HepG2 (cell line): ENCODE measurements at regions not wholly inside any gene's neighbourhood (a gene's known extent, or its start where the extent isn't known, plus 50 kb on each side); places are given as distances from the start of the nearest gene placed in this dataset.

Experiments used
- ATAC-seq: fragments of 200-7000 bp; cut with Tn5 transposase; 3 replicates; pipeline ENCODE4 v1.9.1; 2020; ENCODE audit warnings: mild to moderate bottlenecking, moderate library complexity
- BruUV-seq: library from RNA; stranded (reverse); fragments of 400-500 nt; replicated peaks from 2 replicates; lab custom pipeline; 2021; lab: Mats Ljungman, UMichigan
- CTCF ChIA-PET: fragments of 300-600 bp; formaldehyde crosslinking; extraction: SDS; loops from one replicate; lab custom pipeline; 2021; ENCODE audit warnings: low total read pairs, inconsistent platforms, low intra/inter-chr PET ratio; lab: Yijun Ruan, JAX
- POLR2A ChIA-PET: fragments of 350-600 bp; sonication (Branson Sonifier 250); formaldehyde crosslinking; loops from one replicate; lab custom pipeline; 2020; ENCODE audit warnings: antibody characterized with exemption, inconsistent platforms; lab: Yijun Ruan, JAX
- DNase-seq: peaks from one replicate; pipeline ENCODE4 v3.0.0-alpha.2; 2015; ENCODE audit warnings: low spot score
- FAIRE-seq: peaks from 3 replicates; lab custom pipeline; 2011; peaks lifted over from hg19 to GRCh38; lab: Jason Lieb, UNC
- H2AFZ ChIP-seq: one replicate; pipeline ENCODE4 v1.6.1; 2011; ENCODE audit warnings: low read length, inconsistent platforms
- H3K27ac ChIP-seq: fragments of 300-600 bp; 3 replicates; pipeline ENCODE4 v1.8.0; 2011; ENCODE audit warnings: mixed run types, mild to moderate bottlenecking, mixed read lengths, low read length, inconsistent platforms; ENCODE audit not compliant: insufficient read depth; ENCODE audit errors: extremely low read length
- H3K27me3 ChIP-seq, 2 experiments: fragments of 200-600 bp in 1 of 2; 2 replicates in 1 of 2; 3 replicates in 1 of 2; pipeline versions ENCODE4 v1.6.0 to v1.8.0; 2011; ENCODE audit warnings: low read length in 2 of 2, mild to moderate bottlenecking in 2 of 2, moderate library complexity in 2 of 2, inconsistent platforms in 1 of 2; ENCODE audit not compliant: insufficient read depth in 2 of 2, control insufficient read depth in 1 of 2
- H3K36me3 ChIP-seq, 2 experiments: fragments of 200-600 bp in 1 of 2; replicated peaks in 1 of 2; 2 replicates in 1 of 2; 3 replicates in 1 of 2; pipeline versions ENCODE4 v1.5.1 to v1.8.0; 2011; ENCODE audit warnings: low read length in 2 of 2, inconsistent platforms in 1 of 2; ENCODE audit not compliant: insufficient read depth in 2 of 2, control insufficient read depth in 1 of 2
- H3K4me1 ChIP-seq: 2 replicates; pipeline ENCODE4 v1.5.1; 2012; ENCODE audit warnings: low read length, inconsistent platforms; ENCODE audit not compliant: insufficient read depth
- H3K4me2 ChIP-seq: 2 replicates; pipeline ENCODE4 v1.6.0; 2011; ENCODE audit warnings: low read depth, low read length, inconsistent platforms
- H3K4me3 ChIP-seq, 3 experiments: fragments of 200-600 bp in 1 of 3; sonication (generic), shearing (Covaris generic) in 1 of 3; replicated peaks in 1 of 3; 2 replicates each; pipeline ENCODE4 v1.5.1; 2011 to 2016; ENCODE audit warnings: low read length in 3 of 3, inconsistent platforms in 2 of 3, low read depth in 2 of 3, mild to moderate bottlenecking in 2 of 3, control low read depth in 1 of 3, mixed read lengths in 1 of 3; ENCODE audit not compliant: insufficient read depth in 1 of 3
- H3K79me2 ChIP-seq: one replicate; pipeline ENCODE4 v1.6.1; 2011; ENCODE audit warnings: low read length, inconsistent platforms; ENCODE audit not compliant: insufficient read depth
- H3K9ac ChIP-seq: 2 replicates; pipeline ENCODE4 v1.6.0; 2011; ENCODE audit warnings: mild to moderate bottlenecking, low read depth, low read length, inconsistent platforms; ENCODE audit not compliant: insufficient read depth
- H3K9me3 ChIP-seq: 2 replicates; pipeline ENCODE4 v1.5.1; 2012; ENCODE audit warnings: mild to moderate bottlenecking, low read length
- H4K20me1 ChIP-seq: 2 replicates; pipeline ENCODE4 v1.6.0; 2011; ENCODE audit warnings: inconsistent platforms, mild to moderate bottlenecking, low read length, moderate library complexity; ENCODE audit not compliant: insufficient read depth
- AKAP8 ChIP-seq: sonication (generic); formaldehyde crosslinking; IDR thresholded peaks from 2 replicates; pipeline ENCODE4 v1.5.1; 2020; ENCODE audit warnings: mild to moderate bottlenecking, missing genetic modification reagents
- ETV6 ChIP-seq: sonication (generic); formaldehyde crosslinking; conservative IDR thresholded peaks from 2 replicates; pipeline ENCODE4 v1.4.0; 2020; ENCODE audit warnings: missing genetic modification reagents
- HMGXB3 ChIP-seq: sonication (generic); formaldehyde crosslinking; IDR thresholded peaks from 2 replicates; pipeline ENCODE4 v1.4.0; 2020; ENCODE audit warnings: missing genetic modification reagents, borderline replicate concordance
- HNF4G ChIP-seq, 2 experiments: sonication (generic) in 1 of 2; formaldehyde crosslinking in 1 of 2; IDR thresholded peaks; 2 replicates each; pipeline versions ENCODE4 v1.4.0 to v1.6.1; 2011 to 2020; ENCODE audit warnings: borderline replicate concordance in 2 of 2, low read depth in 2 of 2, mild to moderate bottlenecking in 2 of 2, low read length in 1 of 2, missing genetic modification reagents in 1 of 2, moderate library complexity in 1 of 2
- KAT7 ChIP-seq: IDR thresholded peaks from 2 replicates; pipeline ENCODE4 v1.6.1; 2018; ENCODE audit warnings: borderline replicate concordance, missing compliant biosample characterization
- LCORL ChIP-seq, 2 experiments: fragments of 450-650 bp in 1 of 2; sonication (generic) in 1 of 2; formaldehyde crosslinking in 1 of 2; IDR thresholded peaks; 2 replicates each; pipeline versions ENCODE4 v1.5.0 to v1.6.1; 2017 to 2020; ENCODE audit warnings: antibody characterized with exemption in 1 of 2, missing genetic modification reagents in 1 of 2
- MAFF ChIP-seq: IDR thresholded peaks from 2 replicates; pipeline ENCODE4 v1.6.1; 2011; ENCODE audit warnings: low read depth, low read length, improper control_type of control experiment
- MAFK ChIP-seq, 2 experiments: IDR thresholded peaks in 1 of 2; conservative IDR thresholded peaks in 1 of 2; 2 replicates each; pipeline ENCODE4 v1.6.1; 2011; ENCODE audit warnings: improper control_type of control experiment in 2 of 2, low read length in 2 of 2
- MTA3 ChIP-seq: sonication (generic); formaldehyde crosslinking; IDR thresholded peaks from 2 replicates; pipeline ENCODE4 v1.4.0; 2020; ENCODE audit warnings: missing genetic modification reagents
- NKX3-1 ChIP-seq: sonication (generic); formaldehyde crosslinking; IDR thresholded peaks from 2 replicates; pipeline ENCODE4 v1.5.0; 2020; ENCODE audit warnings: missing genetic modification reagents
- ONECUT2 ChIP-seq: sonication (generic); formaldehyde crosslinking; IDR thresholded peaks from 2 replicates; pipeline ENCODE4 v1.4.0; 2020; ENCODE audit warnings: missing genetic modification reagents
- ZBTB44 ChIP-seq: sonication (generic); formaldehyde crosslinking; IDR thresholded peaks from 2 replicates; pipeline ENCODE4 v1.4.0; 2020; ENCODE audit warnings: missing genetic modification reagents
- ZNF790 ChIP-seq: sonication (generic); formaldehyde crosslinking; IDR thresholded peaks from 2 replicates; pipeline ENCODE4 v1.8.0; 2022; ENCODE audit warnings: missing genetic modification reagents, mild to moderate bottlenecking, borderline replicate concordance
- whole genome bisulfite sequencing: methylation state at CpG from one replicate; pipeline ENCODE4 v1.1.6; 2017; ENCODE audit warnings: low lambda C conversion rate; 5-methylcytosine and 5-hydroxymethylcytosine counted together
- in situ Hi-C: cut with HindIII; loops from 2 replicates; pipeline ENCODE4 v1.10.0; 2017; ENCODE audit warnings: low pct_unique_long_range_greater_than_20kb; ENCODE audit not compliant: extremely low pct_ligation_motif_present
- intact Hi-C: fragments of 100-400 bp; cut with micrococcal nuclease; formaldehyde crosslinking; loops from one replicate; pipeline ENCODE4 v1.10.0; 2022; ENCODE audit not compliant: unreplicated experiment

- H3K9ac ChIP-seq = no peak overlapping the region
These were observed 168.8 kb upstream of the IRX2 start for GRCh38 chr5:2920312-2920711.

GRCh38 chr5:2919310-2920018 is 168.0 kb upstream of the IRX2 start:
- in situ Hi-C loops = no loop called here
- intact Hi-C loops = no loop called here
- FAIRE-seq = no peak
- Histone ChIP-seq H4K20me1 (no peaks in the 10 kb centered on the region), H3K9me3 (peaks cover 31% of the 10 kb centered on the region), H3K36me3 (no peaks in the 10 kb centered on the region), H3K9ac (no peak overlapping the region), H2AFZ (no peak overlapping the region), H3K79me2 (no peaks in the 10 kb centered on the region), H3K27me3 (no peaks in the 10 kb centered on the region), H3K27ac (no peak overlapping the region), H3K4me1 (no peaks in the 10 kb centered on the region), H3K4me2 (no peak overlapping the region), H3K4me3 (no peak overlapping the region)
- BruUV-seq = no TSS peak
- DNase-seq = no peak
- WGBS = 0% methylated on average over 4 of the region's 11 CpGs
- no peak for ATAC-seq
- ChIA-PET POLR2A (no interaction called here), CTCF (no interaction called here)
- TF ChIP-seq ZBTB44 (CRISPR knock-in tag) = no peak
- TF ChIP-seq HNF4G (IDR thresholded peaks at IDR 0.05; ENCODE audit: borderline replicate concordance, low read depth, low read length) = no peak
- TF ChIP-seq HNF4G (CRISPR knock-in tag; IDR thresholded peaks at IDR 0.05; ENCODE audit: borderline replicate concordance, low read depth) = no peak
- TF ChIP-seq ONECUT2 = no peak
- TF ChIP-seq HMGXB3 (CRISPR knock-in tag) = no peak
- TF ChIP-seq LCORL (IDR thresholded peaks at IDR 0.05) = no peak
- no peak for TF ChIP-seq LCORL (CRISPR knock-in tag; IDR thresholded peaks at IDR 0.05)

More at GRCh38 chr5:2920312-2920711, 168.8 kb upstream of the IRX2 start:
- Histone ChIP-seq H3K4me1 (no peaks in the 10 kb centered on the region), H3K79me2 (no peaks in the 10 kb centered on the region), H4K20me1 (no peaks in the 10 kb centered on the region)
- in situ Hi-C loops (no loop called here), intact Hi-C loops (no loop called here)
- no TSS peak for BruUV-seq
- DNase-seq = no peak
- CTCF ChIA-PET = no interaction called here
- TF ChIP-seq NKX3-1 (no peak), ETV6 (no peak), MAFF (peak; percentile 38), ZNF790 (CRISPR knock-in tag) (no peak), KAT7 (CRISPR knock-in tag) (no peak), MTA3 (CRISPR knock-in tag) (no peak), MAFK (conservative IDR thresholded peaks at IDR 0.05 in 1 of 2, IDR thresholded peaks at IDR 0.05 in 1 of 2; ENCODE audit: low read length in 2 of 2) (peak; percentile 62 to 73), AKAP8 (CRISPR knock-in tag) (no peak)
- TF ChIP-seq, all 625 proteins: peak for 2
- H3K27ac ChIP-seq = no peak overlapping the region
- FAIRE-seq (no peak), ATAC-seq (no peak)
- H3K4me3 ChIP-seq = no peak overlapping the region
- no peak overlapping the region for H3K4me2 ChIP-seq
- no peaks in the 10 kb centered on the region for H3K27me3 ChIP-seq
- POLR2A ChIA-PET = no interaction called here
- no peaks in the 10 kb centered on the region for H3K36me3 ChIP-seq
- no peak overlapping the region for H2AFZ ChIP-seq
- peaks cover 31% of the 10 kb centered on the region for H3K9me3 ChIP-seq
- 0% methylated on average over 2 of the region's 5 CpGs for WGBS
